ENCODE measurements at regions not wholly inside any gene's neighbourhood (a gene's known extent, or its start where the extent isn't known, plus 50 kb on each side); places are given as distances from the start of the nearest gene placed in this dataset.

DNA sequence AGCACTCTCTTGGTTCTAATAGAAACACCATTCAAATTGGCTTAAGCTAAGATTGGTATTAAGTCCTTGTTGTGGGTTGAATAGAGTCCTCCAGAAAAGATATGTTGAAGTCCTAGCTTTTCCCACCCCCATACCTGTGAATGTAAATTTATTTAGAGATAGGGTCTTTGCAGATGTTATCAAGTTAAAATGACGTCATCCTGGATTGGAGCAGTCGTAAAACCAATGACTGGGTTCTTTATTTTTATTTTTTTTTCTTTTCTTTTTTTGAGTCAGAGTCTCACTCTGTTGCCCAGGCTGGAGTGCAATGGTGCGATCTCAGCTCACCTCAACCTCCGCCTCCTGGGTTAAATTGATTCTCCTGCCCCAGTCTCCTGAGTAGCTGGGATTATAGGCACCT, 658.6 kb upstream of the RBFOX1 start:
- Histone ChIP-seq H3K9me2 (ENCODE audit: insufficient read depth) (no peaks in the 10 kb centered on the region), H3K36me3 (ENCODE audit: control insufficient read depth in 1 of 2, insufficient read depth in 2 of 2, low read length in 2 of 2) (no peaks in the 10 kb centered on the region), H3K27ac (ENCODE audit: low read depth, low read length) (no peak overlapping the region), H4K20me1 (ENCODE audit: insufficient read depth) (no peaks in the 10 kb centered on the region), H3K79me2 (ENCODE audit: insufficient read depth, low read length) (no peaks in the 10 kb centered on the region), H3K9me3 (ENCODE audit: control insufficient read depth in 1 of 2, insufficient read depth in 1 of 2, low read depth in 1 of 2, low read length in 2 of 2) (no peaks in the 10 kb centered on the region), H3K9ac (ENCODE audit: low read length) (no peak overlapping the region), H2AFZ (ENCODE audit: low read depth, low read length, poor library complexity, severe bottlenecking) (no peak overlapping the region), H3K27me3 (ENCODE audit: insufficient read depth, low read length) (no peaks in the 10 kb centered on the region), H3K4me1 (ENCODE audit: control insufficient read depth in 1 of 2, insufficient read depth in 2 of 2, low read length in 2 of 2) (no peaks in the 10 kb centered on the region), H3K4me3 (replicated peaks in 1 of 2; ENCODE audit: low read depth in 1 of 2, low read length in 2 of 2) (no peak overlapping the region), H3K4me2 (ENCODE audit: low read length) (no peak overlapping the region)
- ChIA-PET CTCF (no interaction called here), RAD21 (ENCODE audit: low non-redundant PET in 1 of 2, low total read pairs in 2 of 2, uncharacterized antibody in 2 of 2, unreplicated experiment in 2 of 2) (no interaction called here), POLR2A (no interaction called here)
- no TSS peak for BruUV-seq (replicated peaks)
- ATAC-seq, result no peak
- intact Hi-C loops (cut with micrococcal nuclease), result no loop called here
- TF ChIP-seq, protein P1, sequence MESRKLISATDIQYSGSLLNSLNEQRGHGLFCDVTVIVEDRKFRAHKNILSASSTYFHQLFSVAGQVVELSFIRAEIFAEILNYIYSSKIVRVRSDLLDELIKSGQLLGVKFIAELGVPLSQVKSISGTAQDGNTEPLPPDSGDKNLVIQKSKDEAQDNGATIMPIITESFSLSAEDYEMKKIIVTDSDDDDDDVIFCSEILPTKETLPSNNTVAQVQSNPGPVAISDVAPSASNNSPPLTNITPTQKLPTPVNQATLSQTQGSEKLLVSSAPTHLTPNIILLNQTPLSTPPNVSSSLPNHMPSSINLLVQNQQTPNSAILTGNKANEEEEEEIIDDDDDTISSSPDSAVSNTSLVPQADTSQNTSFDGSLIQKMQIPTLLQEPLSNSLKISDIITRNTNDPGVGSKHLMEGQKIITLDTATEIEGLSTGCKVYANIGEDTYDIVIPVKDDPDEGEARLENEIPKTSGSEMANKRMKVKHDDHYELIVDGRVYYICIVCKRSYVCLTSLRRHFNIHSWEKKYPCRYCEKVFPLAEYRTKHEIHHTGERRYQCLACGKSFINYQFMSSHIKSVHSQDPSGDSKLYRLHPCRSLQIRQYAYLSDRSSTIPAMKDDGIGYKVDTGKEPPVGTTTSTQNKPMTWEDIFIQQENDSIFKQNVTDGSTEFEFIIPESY (IDR thresholded peaks at IDR 0.05; ENCODE audit: extremely low read depth, insufficient replicate concordance, low read length), result no peak
- TF ChIP-seq ZNF274 (IDR thresholded peaks at IDR 0.05; ENCODE audit: low read depth, low read length), result no peak
- no peak for TF ChIP-seq EZH2 (IDR thresholded peaks at IDR 0.05)
- TF ChIP-seq ZFX (IDR thresholded peaks at IDR 0.05), result no peak
- no peak for TF ChIP-seq EGR1 (IDR thresholded peaks at IDR 0.05; ENCODE audit: low read depth)
- TF ChIP-seq POLR2AphosphoS5 (IDR thresholded peaks at IDR 0.05; ENCODE audit: low read depth, low read length), result no peak
- TF ChIP-seq, protein P2, sequence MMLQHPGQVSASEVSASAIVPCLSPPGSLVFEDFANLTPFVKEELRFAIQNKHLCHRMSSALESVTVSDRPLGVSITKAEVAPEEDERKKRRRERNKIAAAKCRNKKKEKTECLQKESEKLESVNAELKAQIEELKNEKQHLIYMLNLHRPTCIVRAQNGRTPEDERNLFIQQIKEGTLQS (IDR thresholded peaks at IDR 0.05), result no peak
- TF ChIP-seq SP1 (IDR thresholded peaks at IDR 0.05; ENCODE audit: low read depth), result no peak
- no peak for TF ChIP-seq ELF1 (IDR thresholded peaks at IDR 0.05; ENCODE audit: borderline replicate concordance, low read depth)
- TF ChIP-seq CEBPB (IDR thresholded peaks at IDR 0.05; ENCODE audit: low read depth), result no peak
- TF ChIP-seq, protein P3, sequence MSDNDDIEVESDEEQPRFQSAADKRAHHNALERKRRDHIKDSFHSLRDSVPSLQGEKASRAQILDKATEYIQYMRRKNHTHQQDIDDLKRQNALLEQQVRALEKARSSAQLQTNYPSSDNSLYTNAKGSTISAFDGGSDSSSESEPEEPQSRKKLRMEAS (IDR thresholded peaks at IDR 0.05), result no peak
- no peak for TF ChIP-seq JUND (IDR thresholded peaks at IDR 0.05)
- TF ChIP-seq EZH2phosphoT487 (IDR thresholded peaks at IDR 0.05; ENCODE audit: borderline replicate concordance), result no peak
- TF ChIP-seq POLR2A (IDR thresholded peaks at IDR 0.05; ENCODE audit: borderline replicate concordance, extremely low read depth, insufficient read depth, insufficient read length), result no peak
- no peak for TF ChIP-seq CBX3 (IDR thresholded peaks at IDR 0.05; ENCODE audit: low read depth)
- TF ChIP-seq SIN3A (IDR thresholded peaks at IDR 0.05; ENCODE audit: low read depth), result no peak
- no peak for TF ChIP-seq SRF (IDR thresholded peaks at IDR 0.05; ENCODE audit: low read depth)
- TF ChIP-seq TCF7L2 (IDR thresholded peaks at IDR 0.05; ENCODE audit: borderline replicate concordance, extremely low read depth, insufficient read depth, insufficient read length), result no peak
- no peak for TF ChIP-seq FOSL1 (IDR thresholded peaks at IDR 0.05; ENCODE audit: low read depth)
- no peak for TF ChIP-seq RAD21 (IDR thresholded peaks at IDR 0.05; ENCODE audit: low read depth)
- no peak for DNase-seq (ENCODE audit: low read depth, low spot score)
